ENCODE measurements at regions not wholly inside any gene's neighbourhood (a gene's known extent, or its start where the extent isn't known, plus 50 kb on each side); places are given as distances from the start of the nearest gene placed in this dataset.

DNA sequence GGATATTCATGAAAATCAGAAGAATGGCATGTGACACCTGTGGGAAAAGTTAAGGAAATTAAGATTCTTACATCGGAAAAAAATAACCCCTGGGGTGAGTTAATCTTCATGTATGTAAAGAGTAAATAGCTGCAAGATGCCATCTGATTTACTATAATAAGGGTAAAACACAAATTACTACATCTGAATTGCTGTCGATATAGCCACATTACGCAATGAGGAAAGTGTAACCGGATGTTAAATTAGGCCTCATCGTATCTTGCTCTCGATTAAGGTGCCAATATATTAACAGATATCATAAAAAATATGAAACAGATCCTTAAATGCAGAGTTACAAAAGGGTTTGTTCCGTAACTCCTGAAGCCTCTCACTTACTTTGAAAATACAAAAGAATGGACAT is 87.4 kb upstream of the ID4 start:
- TF ChIP-seq, protein P1, sequence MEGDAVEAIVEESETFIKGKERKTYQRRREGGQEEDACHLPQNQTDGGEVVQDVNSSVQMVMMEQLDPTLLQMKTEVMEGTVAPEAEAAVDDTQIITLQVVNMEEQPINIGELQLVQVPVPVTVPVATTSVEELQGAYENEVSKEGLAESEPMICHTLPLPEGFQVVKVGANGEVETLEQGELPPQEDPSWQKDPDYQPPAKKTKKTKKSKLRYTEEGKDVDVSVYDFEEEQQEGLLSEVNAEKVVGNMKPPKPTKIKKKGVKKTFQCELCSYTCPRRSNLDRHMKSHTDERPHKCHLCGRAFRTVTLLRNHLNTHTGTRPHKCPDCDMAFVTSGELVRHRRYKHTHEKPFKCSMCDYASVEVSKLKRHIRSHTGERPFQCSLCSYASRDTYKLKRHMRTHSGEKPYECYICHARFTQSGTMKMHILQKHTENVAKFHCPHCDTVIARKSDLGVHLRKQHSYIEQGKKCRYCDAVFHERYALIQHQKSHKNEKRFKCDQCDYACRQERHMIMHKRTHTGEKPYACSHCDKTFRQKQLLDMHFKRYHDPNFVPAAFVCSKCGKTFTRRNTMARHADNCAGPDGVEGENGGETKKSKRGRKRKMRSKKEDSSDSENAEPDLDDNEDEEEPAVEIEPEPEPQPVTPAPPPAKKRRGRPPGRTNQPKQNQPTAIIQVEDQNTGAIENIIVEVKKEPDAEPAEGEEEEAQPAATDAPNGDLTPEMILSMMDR (IDR thresholded peaks at IDR 0.05; ENCODE audit: poor library complexity, severe bottlenecking): no peak
- TF ChIP-seq POLR2AphosphoS5 (IDR thresholded peaks at IDR 0.05) (no peak), EZH2 (IDR thresholded peaks at IDR 0.05; ENCODE audit: borderline replicate concordance, insufficient read depth, low read length, poor library complexity, severe bottlenecking) (no peak)
